ENCODE measurements at regions not wholly inside any gene's neighbourhood (a gene's known extent, or its start where the extent isn't known, plus 50 kb on each side); places are given as distances from the start of the nearest gene placed in this dataset.
"Not testable (repeated sequence)": the region's sequence is repeated elsewhere in the genome, so short reads cannot be mapped to it uniquely, and the experiment has no call there.

- Histone ChIP-seq H3K36me3 (ENCODE audit: insufficient read depth, low read length) (no peaks in the 10 kb centered on the region), H2AFZ (ENCODE audit: low read length, unreplicated experiment) (no peak overlapping the region), H3K4me1 (ENCODE audit: control insufficient read depth, insufficient read depth, low read length, unreplicated experiment) (no peaks in the 10 kb centered on the region), H3K79me2 (ENCODE audit: control insufficient read depth, insufficient read depth, low read length, unreplicated experiment) (no peaks in the 10 kb centered on the region), H3K4me3 (ENCODE audit: low read depth, low read length) (no peak overlapping the region), H3K27me3 (ENCODE audit: insufficient read depth, low read length) (0 out of 2 replicates have a peak, but pooled peaks cover 3% of the 10 kb centered on the region), H3K27ac (ENCODE audit: low read depth, low read length) (no peak overlapping the region)
Measured at GRCh38 chr2:166643980-166644379, 149.9 kb upstream of the SCN7A start.

DNA sequence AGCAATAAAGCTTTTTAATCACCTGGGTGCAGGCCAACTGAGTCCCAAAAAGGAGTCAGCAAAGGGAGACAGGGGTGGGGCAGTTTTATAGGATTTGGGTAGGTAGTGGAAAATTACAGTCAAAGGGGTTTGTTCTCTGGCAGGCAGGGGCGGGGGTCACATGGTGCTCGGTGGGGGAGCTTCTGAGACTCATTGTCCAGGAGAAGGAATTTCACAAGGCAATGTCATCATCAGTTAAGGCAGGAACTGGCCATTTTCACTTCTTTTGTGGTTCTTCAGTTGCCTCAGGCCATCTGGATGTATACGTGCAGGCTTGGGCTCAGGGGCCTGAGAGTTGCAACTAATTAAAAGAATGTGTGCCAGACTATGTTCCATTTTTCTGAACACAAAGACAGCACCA lies 147.5 kb upstream of the SCN7A start:
- H3K27me3 ChIP-seq (ENCODE audit: insufficient read depth, low read length); H2AFZ ChIP-seq (ENCODE audit: low read length, unreplicated experiment); H3K36me3 ChIP-seq (ENCODE audit: insufficient read depth, low read length); H3K4me1 ChIP-seq (ENCODE audit: control insufficient read depth, insufficient read depth, low read length, unreplicated experiment); H3K27ac ChIP-seq (ENCODE audit: low read depth, low read length); H3K79me2 ChIP-seq (ENCODE audit: control insufficient read depth, insufficient read depth, low read length, unreplicated experiment); H3K4me3 ChIP-seq (ENCODE audit: low read depth, low read length): not testable (repeated sequence)

- Histone ChIP-seq H3K79me2 (ENCODE audit: control insufficient read depth, insufficient read depth, low read length, unreplicated experiment) (no peaks in the 10 kb centered on the region), H3K4me3 (ENCODE audit: low read depth, low read length) (no peak overlapping the region), H3K4me1 (ENCODE audit: control insufficient read depth, insufficient read depth, low read length, unreplicated experiment) (no peaks in the 10 kb centered on the region), H3K27ac (ENCODE audit: low read depth, low read length) (no peak overlapping the region), H3K27me3 (ENCODE audit: insufficient read depth, low read length) (0 out of 2 replicates have a peak, but pooled peaks cover 3% of the 10 kb centered on the region), H3K36me3 (ENCODE audit: insufficient read depth, low read length) (no peaks in the 10 kb centered on the region), H2AFZ (ENCODE audit: low read length, unreplicated experiment) (no peak overlapping the region)
Measured at GRCh38 chr2:166637051-166637450, 143.0 kb upstream of the SCN7A start.

DNA sequence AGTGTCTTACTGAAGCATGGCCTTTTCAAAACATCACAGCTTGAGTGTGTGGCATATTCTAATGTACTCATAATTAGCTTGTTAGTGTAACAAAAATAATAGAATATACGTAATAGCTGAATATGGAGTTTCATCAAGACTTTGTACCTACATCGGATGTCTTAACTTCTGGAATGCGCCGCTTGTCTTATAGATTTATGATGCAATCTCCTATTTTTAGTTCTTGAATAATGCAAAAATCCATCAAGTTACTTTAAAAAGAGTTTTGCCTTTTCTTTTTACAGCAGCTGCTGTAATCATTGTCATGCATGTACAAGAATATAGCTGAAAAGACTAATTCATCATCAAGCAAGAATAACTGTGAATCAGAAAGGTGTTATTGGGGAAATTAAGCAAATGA lies 140.7 kb upstream of the SCN7A start:
- no peak overlapping the region for H3K27ac ChIP-seq (ENCODE audit: low read depth, low read length)
- no peaks in the 10 kb centered on the region for H3K36me3 ChIP-seq (ENCODE audit: insufficient read depth, low read length)
- no peak overlapping the region for H2AFZ ChIP-seq (ENCODE audit: low read length, unreplicated experiment)
- H3K79me2 ChIP-seq (ENCODE audit: control insufficient read depth, insufficient read depth, low read length, unreplicated experiment): no peaks in the 10 kb centered on the region
- H3K27me3 ChIP-seq (ENCODE audit: insufficient read depth, low read length): 0 out of 2 replicates have a peak, but pooled peaks cover 3% of the 10 kb centered on the region
- H3K4me1 ChIP-seq (ENCODE audit: control insufficient read depth, insufficient read depth, low read length, unreplicated experiment): no peaks in the 10 kb centered on the region
- no peak overlapping the region for H3K4me3 ChIP-seq (ENCODE audit: low read depth, low read length)

DNA sequence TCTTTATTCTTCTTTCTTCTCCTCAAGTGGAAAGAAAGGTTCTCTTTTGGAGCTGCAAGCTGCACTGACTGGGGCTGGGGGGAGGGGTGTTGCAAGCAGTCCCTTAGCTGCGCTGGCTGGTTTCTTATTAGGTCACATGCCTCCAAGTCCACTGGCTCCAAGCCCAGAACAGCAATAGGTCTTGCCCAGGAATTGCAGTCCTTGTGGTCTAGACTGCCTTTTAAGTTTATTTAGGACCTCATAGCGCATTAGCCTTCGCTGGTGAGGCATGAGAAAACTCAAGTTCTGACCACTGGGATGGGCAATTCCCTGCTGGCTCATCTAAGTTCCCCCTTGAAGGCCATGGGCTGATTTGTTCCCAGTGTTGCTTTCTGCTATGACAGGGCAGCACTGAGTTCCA lies 138.6 kb upstream of the SCN7A start:
- no peaks in the 10 kb centered on the region for H3K79me2 ChIP-seq (ENCODE audit: control insufficient read depth, insufficient read depth, low read length, unreplicated experiment)
- H3K4me3 ChIP-seq (ENCODE audit: low read depth, low read length): no peak overlapping the region
- no peaks in the 10 kb centered on the region for H3K36me3 ChIP-seq (ENCODE audit: insufficient read depth, low read length)
- H3K27me3 ChIP-seq (ENCODE audit: insufficient read depth, low read length): no peaks in the 10 kb centered on the region
- no peak overlapping the region for H2AFZ ChIP-seq (ENCODE audit: low read length, unreplicated experiment)
- H3K4me1 ChIP-seq (ENCODE audit: control insufficient read depth, insufficient read depth, low read length, unreplicated experiment): no peaks in the 10 kb centered on the region
- no peak overlapping the region for H3K27ac ChIP-seq (ENCODE audit: low read depth, low read length)

GRCh38 chr2:166628478-166629136 lies 134.6 kb upstream of the SCN7A start:
- H3K4me1 ChIP-seq (ENCODE audit: control insufficient read depth, insufficient read depth, low read length, unreplicated experiment): no peaks in the 10 kb centered on the region
- H3K4me3 ChIP-seq (ENCODE audit: low read depth, low read length): no peak overlapping the region
- no peaks in the 10 kb centered on the region for H3K79me2 ChIP-seq (ENCODE audit: control insufficient read depth, insufficient read depth, low read length, unreplicated experiment)
- no peaks in the 10 kb centered on the region for H3K36me3 ChIP-seq (ENCODE audit: insufficient read depth, low read length)
- no peaks in the 10 kb centered on the region for H3K27me3 ChIP-seq (ENCODE audit: insufficient read depth, low read length)
- no peak overlapping the region for H3K27ac ChIP-seq (ENCODE audit: low read depth, low read length)
- no peak overlapping the region for H2AFZ ChIP-seq (ENCODE audit: low read length, unreplicated experiment)

- Histone ChIP-seq H3K36me3 (ENCODE audit: insufficient read depth, low read length) (no peaks in the 10 kb centered on the region), H2AFZ (ENCODE audit: low read length, unreplicated experiment) (no peak overlapping the region)
Measured at GRCh38 chr2:166627893-166628292, 133.8 kb upstream of the SCN7A start.

DNA sequence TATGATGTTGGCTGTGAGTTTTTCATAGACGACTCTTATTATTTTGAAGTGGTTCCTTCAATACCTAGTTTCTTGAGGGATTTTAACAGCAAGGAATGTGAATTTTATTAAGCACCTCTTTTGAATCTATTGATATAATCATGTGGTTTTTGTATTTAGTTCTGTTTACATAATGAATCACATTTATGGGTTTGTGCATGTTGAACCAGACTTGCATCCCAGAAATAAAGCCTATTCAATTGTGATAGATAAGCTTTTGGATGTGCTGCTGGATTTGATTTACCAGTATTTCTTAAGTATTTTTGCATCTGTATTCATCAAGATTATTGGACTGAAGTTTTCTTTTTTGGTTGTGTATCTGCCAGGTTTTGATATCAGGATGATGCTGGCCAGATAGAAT lies 131.6 kb upstream of the SCN7A start:
- no peaks in the 10 kb centered on the region for H3K79me2 ChIP-seq (ENCODE audit: control insufficient read depth, insufficient read depth, low read length, unreplicated experiment)
- H3K27ac ChIP-seq (ENCODE audit: low read depth, low read length): no peak overlapping the region
- no peaks in the 10 kb centered on the region for H3K27me3 ChIP-seq (ENCODE audit: insufficient read depth, low read length)
- H3K4me1 ChIP-seq (ENCODE audit: control insufficient read depth, insufficient read depth, low read length, unreplicated experiment): no peaks in the 10 kb centered on the region
- no peaks in the 10 kb centered on the region for H3K36me3 ChIP-seq (ENCODE audit: insufficient read depth, low read length)
- H2AFZ ChIP-seq (ENCODE audit: low read length, unreplicated experiment): no peak overlapping the region
- no peak overlapping the region for H3K4me3 ChIP-seq (ENCODE audit: low read depth, low read length)

More at GRCh38 chr2:166627893-166628292, 133.8 kb upstream of the SCN7A start:
- no peak overlapping the region for H3K27ac ChIP-seq (ENCODE audit: low read depth, low read length)
- no peak overlapping the region for H3K4me3 ChIP-seq (ENCODE audit: low read depth, low read length)
- no peaks in the 10 kb centered on the region for H3K79me2 ChIP-seq (ENCODE audit: control insufficient read depth, insufficient read depth, low read length, unreplicated experiment)
- no peaks in the 10 kb centered on the region for H3K4me1 ChIP-seq (ENCODE audit: control insufficient read depth, insufficient read depth, low read length, unreplicated experiment)
- no peaks in the 10 kb centered on the region for H3K27me3 ChIP-seq (ENCODE audit: insufficient read depth, low read length)

DNA sequence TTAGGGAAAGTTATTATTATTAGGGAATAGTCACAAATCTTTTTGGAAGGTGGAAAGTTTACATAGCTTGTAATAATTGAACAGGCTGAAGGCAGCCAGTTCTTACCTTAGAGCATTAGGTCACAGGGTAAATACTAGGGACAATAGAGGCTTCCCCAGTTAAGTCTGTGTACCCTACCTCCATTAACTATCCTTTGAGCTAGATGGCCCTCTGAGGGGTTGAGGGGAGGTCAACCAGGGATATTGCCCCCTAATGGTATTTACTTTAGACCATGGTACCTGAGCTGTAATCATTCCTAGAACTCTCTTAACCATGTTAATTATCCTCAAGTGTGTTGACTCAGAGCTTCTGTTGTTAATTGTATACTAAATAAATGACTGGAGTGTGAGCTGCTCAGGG lies 120.5 kb upstream of the SCN7A start:
- Histone ChIP-seq H3K4me3 (ENCODE audit: low read depth, low read length) (no peak overlapping the region), H3K79me2 (ENCODE audit: control insufficient read depth, insufficient read depth, low read length, unreplicated experiment) (no peaks in the 10 kb centered on the region), H3K4me1 (ENCODE audit: control insufficient read depth, insufficient read depth, low read length, unreplicated experiment) (no peaks in the 10 kb centered on the region), H2AFZ (ENCODE audit: low read length, unreplicated experiment) (no peak overlapping the region), H3K27ac (ENCODE audit: low read depth, low read length) (no peak overlapping the region), H3K36me3 (ENCODE audit: insufficient read depth, low read length) (no peaks in the 10 kb centered on the region), H3K27me3 (ENCODE audit: insufficient read depth, low read length) (peaks cover 19% of the 10 kb centered on the region; the same call in 1 of the 2 replicates)

DNA sequence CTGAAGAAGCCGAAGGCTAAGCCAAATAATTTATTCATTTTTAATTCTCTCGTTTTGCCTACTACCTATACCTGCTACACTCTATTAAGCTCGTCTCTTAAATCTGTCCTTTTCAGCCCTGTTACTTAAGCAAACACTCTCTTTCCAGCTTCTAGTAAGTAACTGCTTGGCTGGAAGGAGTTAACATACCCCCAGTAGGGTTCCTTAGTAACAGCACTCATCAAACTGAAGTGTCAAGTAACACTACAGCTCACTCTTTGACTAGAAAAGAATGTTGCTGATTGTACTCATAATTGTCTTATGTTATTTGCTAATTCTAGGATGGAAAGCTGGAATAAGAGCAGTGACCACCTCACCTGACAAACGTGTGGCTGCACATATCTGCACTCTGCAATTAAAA lies 120.0 kb upstream of the SCN7A start:
- Histone ChIP-seq H3K79me2 (ENCODE audit: control insufficient read depth, insufficient read depth, low read length, unreplicated experiment) (no peaks in the 10 kb centered on the region), H3K4me3 (ENCODE audit: low read depth, low read length) (no peak overlapping the region), H3K27ac (ENCODE audit: low read depth, low read length) (no peak overlapping the region), H3K4me1 (ENCODE audit: control insufficient read depth, insufficient read depth, low read length, unreplicated experiment) (no peaks in the 10 kb centered on the region), H2AFZ (ENCODE audit: low read length, unreplicated experiment) (no peak overlapping the region), H3K36me3 (ENCODE audit: insufficient read depth, low read length) (no peaks in the 10 kb centered on the region), H3K27me3 (ENCODE audit: insufficient read depth, low read length) (peaks cover 19% of the 10 kb centered on the region; the same call in 1 of the 2 replicates)

GRCh38 chr2:166613226-166613625 lies 119.2 kb upstream of the SCN7A start:
- H3K4me3 ChIP-seq (ENCODE audit: low read depth, low read length): no peak overlapping the region

More at GRCh38 chr2:166613226-166613625, 119.2 kb upstream of the SCN7A start:
- Histone ChIP-seq H3K4me1 (ENCODE audit: control insufficient read depth, insufficient read depth, low read length, unreplicated experiment) (no peaks in the 10 kb centered on the region), H3K27ac (ENCODE audit: low read depth, low read length) (no peak overlapping the region), H3K36me3 (ENCODE audit: insufficient read depth, low read length) (no peaks in the 10 kb centered on the region), H2AFZ (ENCODE audit: low read length, unreplicated experiment) (no peak overlapping the region), H3K27me3 (ENCODE audit: insufficient read depth, low read length) (peaks cover 19% of the 10 kb centered on the region; the same call in 1 of the 2 replicates), H3K79me2 (ENCODE audit: control insufficient read depth, insufficient read depth, low read length, unreplicated experiment) (no peaks in the 10 kb centered on the region)
